D721Med (cell line): ENCODE measurements at regions not wholly inside any gene's neighbourhood (a gene's known extent, or its start where the extent isn't known, plus 50 kb on each side); places are given as distances from the start of the nearest gene placed in this dataset.

Experiments
- DNase-seq: peaks from one replicate; pipeline ENCODE4 v3.0.0; 2011; ENCODE audit warnings: low spot score; ENCODE audit not compliant: insufficient read length
- FAIRE-seq: peaks from 2 replicates; lab custom pipeline; 2011; peaks lifted over from hg19 to GRCh38; lab: Jason Lieb, UNC
- TF ChIP-seq, protein P1 (sequence below): IDR thresholded peaks from 2 replicates; pipeline ENCODE4 v1.5.1; 2012; ENCODE audit warnings: mild to moderate bottlenecking, control low read depth; ENCODE audit not compliant: insufficient read depth; ENCODE audit errors: missing control alignments

GRCh38 chr4:155600244-155600643 is 66.4 kb upstream of the GUCY1A1 start:
- DNase-seq (no peak), FAIRE-seq (peak; percentile 6)
- TF ChIP-seq, protein P1, sequence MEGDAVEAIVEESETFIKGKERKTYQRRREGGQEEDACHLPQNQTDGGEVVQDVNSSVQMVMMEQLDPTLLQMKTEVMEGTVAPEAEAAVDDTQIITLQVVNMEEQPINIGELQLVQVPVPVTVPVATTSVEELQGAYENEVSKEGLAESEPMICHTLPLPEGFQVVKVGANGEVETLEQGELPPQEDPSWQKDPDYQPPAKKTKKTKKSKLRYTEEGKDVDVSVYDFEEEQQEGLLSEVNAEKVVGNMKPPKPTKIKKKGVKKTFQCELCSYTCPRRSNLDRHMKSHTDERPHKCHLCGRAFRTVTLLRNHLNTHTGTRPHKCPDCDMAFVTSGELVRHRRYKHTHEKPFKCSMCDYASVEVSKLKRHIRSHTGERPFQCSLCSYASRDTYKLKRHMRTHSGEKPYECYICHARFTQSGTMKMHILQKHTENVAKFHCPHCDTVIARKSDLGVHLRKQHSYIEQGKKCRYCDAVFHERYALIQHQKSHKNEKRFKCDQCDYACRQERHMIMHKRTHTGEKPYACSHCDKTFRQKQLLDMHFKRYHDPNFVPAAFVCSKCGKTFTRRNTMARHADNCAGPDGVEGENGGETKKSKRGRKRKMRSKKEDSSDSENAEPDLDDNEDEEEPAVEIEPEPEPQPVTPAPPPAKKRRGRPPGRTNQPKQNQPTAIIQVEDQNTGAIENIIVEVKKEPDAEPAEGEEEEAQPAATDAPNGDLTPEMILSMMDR: no peak

GRCh38 chr4:155599596-155599995 is 67.1 kb upstream of the GUCY1A1 start:
- TF ChIP-seq, protein P1: no peak
- no peak for DNase-seq
- FAIRE-seq: no peak

- FAIRE-seq (no peak), DNase-seq (no peak)
- TF ChIP-seq, protein P1: no peak
Observed at GRCh38 chr4:155599085-155599484, 67.6 kb upstream of the GUCY1A1 start.

- TF ChIP-seq, protein P1: no peak
- FAIRE-seq (no peak), DNase-seq (no peak)
Observed at GRCh38 chr4:155597933-155598451, 68.7 kb upstream of the GUCY1A1 start.

GRCh38 chr4:155597281-155597680 is 69.4 kb upstream of the GUCY1A1 start:
- TF ChIP-seq, protein P1: no peak
- FAIRE-seq (no peak), DNase-seq (no peak)

DNA sequence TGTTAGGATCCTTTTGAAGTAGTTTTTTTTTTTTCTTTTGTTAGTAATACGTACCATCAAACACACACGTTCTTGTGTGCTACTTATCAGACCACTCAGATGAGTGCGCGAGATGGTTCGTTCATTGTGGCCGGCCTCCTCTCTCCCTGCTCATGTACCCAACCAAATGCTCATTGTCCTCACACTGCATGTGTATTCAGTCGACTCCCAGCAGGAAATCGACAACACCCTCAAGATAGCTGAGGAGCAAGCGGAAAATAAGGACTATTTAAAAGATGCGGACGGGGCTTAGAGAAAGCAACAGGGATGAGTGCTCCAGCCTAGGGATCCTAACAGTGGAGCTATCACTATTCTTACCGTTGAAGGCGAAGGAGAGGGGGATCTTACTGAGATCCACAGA is 72.9 kb upstream of the GUCY1A1 start:
- DNase-seq (no peak), FAIRE-seq (no peak)
- TF ChIP-seq, protein P1: no peak

DNA sequence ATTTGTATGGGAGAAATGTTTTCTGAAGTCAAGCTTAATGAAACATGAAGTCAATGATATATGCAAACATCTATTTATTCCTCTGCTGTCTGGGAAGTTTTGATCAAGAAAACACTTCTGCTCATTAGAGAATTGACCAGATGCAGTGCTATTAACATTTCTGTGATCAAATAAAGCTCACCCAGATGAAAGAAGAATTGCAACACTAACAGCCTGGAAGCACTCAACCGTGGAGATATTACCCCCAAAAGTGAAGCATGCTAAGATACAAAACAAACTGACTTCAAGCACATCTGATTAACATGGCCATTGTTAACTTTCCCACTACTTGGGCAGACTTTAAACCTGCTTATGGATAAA is 73.7 kb upstream of the GUCY1A1 start:
- TF ChIP-seq, protein P1: no peak
- DNase-seq: no peak
- FAIRE-seq: no peak
